Loucy (cell line): ENCODE measurements at regions not wholly inside any gene's neighbourhood (a gene's known extent, or its start where the extent isn't known, plus 50 kb on each side); places are given as distances from the start of the nearest gene placed in this dataset.

Experiments used
- H2AFZ ChIP-seq: fragments of 200-600 bp; sonication (generic); 2 replicates; pipeline ENCODE4 v1.6.0; 2016; ENCODE audit warnings: antibody characterized with exemption, mild to moderate bottlenecking, low read length, moderate library complexity
- H3F3A ChIP-seq: fragments of 200-600 bp; 2 replicates; pipeline ENCODE4 v1.6.0; 2016; ENCODE audit warnings: antibody characterized with exemption, low read depth, mild to moderate bottlenecking
- H3K27me3 ChIP-seq: fragments of 200-600 bp; sonication (generic); 2 replicates; pipeline ENCODE4 v1.6.1; 2014; ENCODE audit warnings: low read length, mild to moderate bottlenecking; ENCODE audit not compliant: insufficient read depth, poor library complexity, severe bottlenecking
- H3K36me3 ChIP-seq: fragments of 200-600 bp; sonication (generic); 2 replicates; pipeline ENCODE4 v1.6.1; 2016; ENCODE audit warnings: low read length; ENCODE audit not compliant: insufficient read depth
- H3K4me1 ChIP-seq: fragments of 200-600 bp; sonication (generic); 2 replicates; pipeline ENCODE4 v1.5.1; 2014; ENCODE audit warnings: low read length, mild to moderate bottlenecking; ENCODE audit not compliant: insufficient read depth, poor library complexity, severe bottlenecking
- H3K4me2 ChIP-seq: fragments of 200-600 bp; sonication (generic); 2 replicates; pipeline ENCODE4 v1.6.0; 2014; ENCODE audit warnings: antibody characterized with exemption, low read length, low read depth, mild to moderate bottlenecking; ENCODE audit not compliant: poor library complexity, severe bottlenecking
- H3K4me3 ChIP-seq: fragments of 200-600 bp; sonication (generic); 2 replicates; pipeline ENCODE4 v1.5.1; 2014; ENCODE audit warnings: low read length, mild to moderate bottlenecking, mixed read lengths; ENCODE audit not compliant: poor library complexity, severe bottlenecking
- H3K79me2 ChIP-seq: fragments of 200-600 bp; sonication (generic); 2 replicates; pipeline ENCODE4 v1.6.1; 2014; ENCODE audit warnings: low read length; ENCODE audit not compliant: insufficient read depth
- H3K9ac ChIP-seq: fragments of 200-600 bp; sonication (generic); 2 replicates; pipeline ENCODE4 v1.6.0; 2014; ENCODE audit warnings: mild to moderate bottlenecking, low read depth, low read length, moderate library complexity; ENCODE audit not compliant: poor library complexity, severe bottlenecking
- H3K9me2 ChIP-seq: fragments of 200-600 bp; sonication (generic); replicated peaks from 2 replicates; pipeline ENCODE4 v1.6.1; 2016; ENCODE audit warnings: low read depth, low read length, mixed read lengths
- H3K9me3 ChIP-seq: fragments of 200-600 bp; sonication (generic); 2 replicates; pipeline ENCODE4 v1.6.1; 2014; ENCODE audit warnings: mild to moderate bottlenecking, antibody characterized with exemption, low read length, low read depth; ENCODE audit not compliant: insufficient read depth
- H4K20me1 ChIP-seq: fragments of 200-600 bp; sonication (generic); 2 replicates; pipeline ENCODE4 v1.6.0; 2014; ENCODE audit warnings: antibody characterized with exemption, low read length, mild to moderate bottlenecking; ENCODE audit not compliant: insufficient read depth, poor library complexity, severe bottlenecking
- CTCF ChIP-seq: fragments of 200-600 bp; sonication (generic); conservative IDR thresholded peaks from 2 replicates; pipeline ENCODE4 v1.5.1; 2014; ENCODE audit warnings: mild to moderate bottlenecking, antibody characterized with exemption, low read length
- EZH2phosphoT487 ChIP-seq: fragments of 200-600 bp; IDR thresholded peaks from 2 replicates; pipeline ENCODE4 v1.6.1; 2018; ENCODE audit warnings: antibody characterized with exemption, mild to moderate bottlenecking, moderate library complexity, borderline replicate concordance

GRCh38 chr14:28097585-28097984, 669.0 kb upstream of the FOXG1 start:
- H3K79me2 ChIP-seq: no peaks in the 10 kb centered on the region
- TF ChIP-seq EZH2phosphoT487 (no peak), CTCF (no peak)
- no peaks in the 10 kb centered on the region for H3K27me3 ChIP-seq
- no peaks in the 10 kb centered on the region for H3K4me1 ChIP-seq
- H3K4me3 ChIP-seq: no peak overlapping the region
- H4K20me1 ChIP-seq: no peaks in the 10 kb centered on the region
- no peak overlapping the region for H2AFZ ChIP-seq
- no peaks in the 10 kb centered on the region for H3K9me2 ChIP-seq
- no peaks in the 10 kb centered on the region for H3F3A ChIP-seq
- H3K9ac ChIP-seq: no peak overlapping the region
- no peak overlapping the region for H3K4me2 ChIP-seq
- H3K36me3 ChIP-seq: no peaks in the 10 kb centered on the region
- H3K9me3 ChIP-seq: no peaks in the 10 kb centered on the region

- no peaks in the 10 kb centered on the region for H3K79me2 ChIP-seq
- no peaks in the 10 kb centered on the region for H3K9me3 ChIP-seq
- TF ChIP-seq EZH2phosphoT487: no peak
- no peak for TF ChIP-seq CTCF
- no peaks in the 10 kb centered on the region for H3K27me3 ChIP-seq
- no peaks in the 10 kb centered on the region for H4K20me1 ChIP-seq
- H2AFZ ChIP-seq: no peak overlapping the region
- H3K4me3 ChIP-seq: no peak overlapping the region
- no peak overlapping the region for H3K4me2 ChIP-seq
- H3K36me3 ChIP-seq: no peaks in the 10 kb centered on the region
- no peaks in the 10 kb centered on the region for H3F3A ChIP-seq
- no peak overlapping the region for H3K9ac ChIP-seq
- no peaks in the 10 kb centered on the region for H3K9me2 ChIP-seq
- no peaks in the 10 kb centered on the region for H3K4me1 ChIP-seq
These were observed 667.7 kb upstream of the FOXG1 start for GRCh38 chr14:28098856-28099255.

GRCh38 chr14:28102001-28102400, 664.6 kb upstream of the FOXG1 start:
- Histone ChIP-seq H3F3A (no peaks in the 10 kb centered on the region), H3K79me2 (no peaks in the 10 kb centered on the region), H4K20me1 (no peaks in the 10 kb centered on the region), H3K4me2 (no peak overlapping the region), H3K9me2 (no peaks in the 10 kb centered on the region), H2AFZ (no peak overlapping the region), H3K4me1 (no peaks in the 10 kb centered on the region), H3K9ac (no peak overlapping the region), H3K36me3 (no peaks in the 10 kb centered on the region), H3K27me3 (no peaks in the 10 kb centered on the region), H3K9me3 (no peaks in the 10 kb centered on the region), H3K4me3 (no peak overlapping the region)
- TF ChIP-seq CTCF: no peak
